Panc1 (cell line): ENCODE measurements at regions not wholly inside any gene's neighbourhood (a gene's known extent, or its start where the extent isn't known, plus 50 kb on each side); places are given as distances from the start of the nearest gene placed in this dataset.

Experiments
- ATAC-seq: fragments of 200-7000 bp; cut with Tn5 transposase; 2 replicates; pipeline ENCODE4 v1.9.1; 2020; ENCODE audit warnings: mild to moderate bottlenecking, moderate library complexity
- BruUV-seq: library from RNA; stranded (reverse); fragments of 400-500 nt; replicated peaks from 2 replicates; lab custom pipeline; 2021; lab: Mats Ljungman, UMichigan
- CTCF ChIA-PET: fragments of 300-600 bp; sonication (Branson Sonifier 250); formaldehyde crosslinking; loops from one replicate; lab custom pipeline; 2022; ENCODE audit warnings: antibody characterized with exemption; lab: Charles Lee
- POLR2A ChIA-PET: fragments of 300-600 bp; sonication (Branson Sonifier 250); formaldehyde crosslinking; loops from one replicate; lab custom pipeline; 2022; ENCODE audit warnings: antibody characterized with exemption; lab: Charles Lee
- DNase-seq: peaks from one replicate; pipeline ENCODE4 v3.0.0-alpha.2; 2010; ENCODE audit warnings: low read depth, low spot score
- H3K27ac ChIP-seq: 2 replicates; pipeline ENCODE4 v1.5.1; 2011; ENCODE audit warnings: mild to moderate bottlenecking, low read length, inconsistent platforms
- H3K27me3 ChIP-seq: fragments of 200-500 bp; sonication (Bioruptor generic); 2 replicates; pipeline ENCODE4 v1.6.0; 2014; ENCODE audit warnings: low read length, inconsistent platforms; ENCODE audit not compliant: control insufficient read depth, insufficient read depth
- H3K36me3 ChIP-seq: fragments of 200-500 bp; sonication (Bioruptor generic); 2 replicates; pipeline ENCODE4 v1.5.1; 2014; ENCODE audit warnings: inconsistent platforms, mild to moderate bottlenecking, low read length, moderate library complexity; ENCODE audit not compliant: control insufficient read depth, insufficient read depth
- H3K4me1 ChIP-seq: 2 replicates; pipeline ENCODE4 v1.5.1; 2011; ENCODE audit warnings: inconsistent platforms, mild to moderate bottlenecking, low read length, moderate library complexity; ENCODE audit not compliant: control insufficient read depth, insufficient read depth
- H3K4me3 ChIP-seq, 2 experiments: 2 replicates each; pipeline ENCODE4 v1.5.1; 2011 to 2012; ENCODE audit warnings: low read depth in 2 of 2, low read length in 2 of 2, mild to moderate bottlenecking in 2 of 2, inconsistent platforms in 1 of 2, moderate library complexity in 1 of 2
- H3K9me3 ChIP-seq: fragments of 200-500 bp; sonication (Bioruptor generic); 2 replicates; pipeline ENCODE4 v1.5.1; 2014; ENCODE audit warnings: low read depth, mild to moderate bottlenecking, inconsistent platforms, low read length, moderate library complexity; ENCODE audit not compliant: control insufficient read depth, insufficient read depth
- POLR2AphosphoS5 ChIP-seq: IDR thresholded peaks from 2 replicates; pipeline ENCODE4 v1.6.1; 2012; ENCODE audit warnings: mild to moderate bottlenecking, low read depth, low read length, moderate library complexity
- SIN3A ChIP-seq: IDR thresholded peaks from 2 replicates; pipeline ENCODE4 v1.6.1; 2012; ENCODE audit warnings: low read depth, mild to moderate bottlenecking, low read length, moderate library complexity, borderline replicate concordance; ENCODE audit not compliant: insufficient read depth
- TCF7L2 ChIP-seq: IDR thresholded peaks from 2 replicates; pipeline ENCODE4 v1.6.1; 2011; ENCODE audit warnings: mild to moderate bottlenecking, low read depth, low read length, inconsistent platforms
- in situ Hi-C: cut with HindIII; loops from 2 replicates; pipeline ENCODE4 v1.10.0; 2016; ENCODE audit warnings: low sequenced_read_pairs, low pct_unique_long_range_greater_than_20kb
- intact Hi-C: fragments of 100-400 bp; cut with micrococcal nuclease; formaldehyde crosslinking; loops from one replicate; pipeline ENCODE4 v1.10.0; 2022; ENCODE audit not compliant: unreplicated experiment
- TF ChIP-seq, protein P1 (sequence below): fragments of 450-650 bp; IDR thresholded peaks from 2 replicates; pipeline ENCODE4 v1.5.1; 2017; ENCODE audit warnings: mild to moderate bottlenecking
- TF ChIP-seq, protein P2 (sequence below), 2 experiments: IDR thresholded peaks; 2 replicates each; pipeline ENCODE4 v1.6.1; 2011 to 2012; ENCODE audit warnings: low read depth in 2 of 2, control low read depth in 1 of 2, low read length in 1 of 2, mild to moderate bottlenecking in 1 of 2, moderate library complexity in 1 of 2; ENCODE audit not compliant: insufficient read depth in 1 of 2

DNA sequence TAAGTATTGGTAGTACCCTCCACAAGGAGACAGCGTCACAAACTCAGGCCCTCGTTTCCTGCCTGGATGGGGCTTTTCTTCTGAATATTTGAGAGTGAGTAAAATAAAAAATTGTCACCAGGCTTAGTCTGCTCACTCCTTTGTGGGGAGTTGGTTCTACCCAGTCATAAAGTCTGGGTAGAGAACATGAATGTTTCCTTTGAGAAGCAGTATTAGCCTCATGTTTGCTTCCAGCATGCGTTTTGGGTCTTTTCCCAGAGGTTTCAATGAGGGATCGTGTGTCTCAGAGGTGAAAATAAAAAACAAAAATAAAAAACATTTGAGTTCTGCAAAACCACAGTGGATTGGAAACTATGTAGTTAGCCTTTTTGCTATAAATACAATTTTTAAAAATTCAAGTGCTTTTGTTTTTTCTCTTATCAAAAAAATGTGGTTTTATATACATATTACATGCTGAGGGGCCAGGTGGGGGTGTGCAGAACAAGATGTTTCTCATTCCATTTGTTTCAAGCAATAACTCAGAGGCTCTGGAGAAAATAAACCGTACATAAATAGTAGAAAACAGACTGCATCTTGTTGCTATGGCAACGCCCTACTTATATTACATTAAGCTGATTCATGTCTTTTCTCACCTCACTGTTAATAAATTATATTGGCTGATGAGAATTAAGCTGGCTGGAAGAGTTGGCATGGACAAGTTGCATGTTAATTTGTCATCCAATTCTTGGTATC, 182.8 kb upstream of the FOXN2 start:
- H3K9me3 ChIP-seq, result no peaks in the 10 kb centered on the region
- no peak overlapping the region for H3K27ac ChIP-seq
- H3K4me3 ChIP-seq, result no peak overlapping the region
- no TSS peak for BruUV-seq
- no peaks in the 10 kb centered on the region for H3K36me3 ChIP-seq
- H3K27me3 ChIP-seq, result 0 out of 2 replicates have a peak, but pooled peaks cover 3% of the 10 kb centered on the region
- DNase-seq (no peak), ATAC-seq (no peak)
- intact Hi-C loops (no loop called here), in situ Hi-C loops (no loop called here)
- TF ChIP-seq TCF7L2, result no peak
- TF ChIP-seq, protein P1, sequence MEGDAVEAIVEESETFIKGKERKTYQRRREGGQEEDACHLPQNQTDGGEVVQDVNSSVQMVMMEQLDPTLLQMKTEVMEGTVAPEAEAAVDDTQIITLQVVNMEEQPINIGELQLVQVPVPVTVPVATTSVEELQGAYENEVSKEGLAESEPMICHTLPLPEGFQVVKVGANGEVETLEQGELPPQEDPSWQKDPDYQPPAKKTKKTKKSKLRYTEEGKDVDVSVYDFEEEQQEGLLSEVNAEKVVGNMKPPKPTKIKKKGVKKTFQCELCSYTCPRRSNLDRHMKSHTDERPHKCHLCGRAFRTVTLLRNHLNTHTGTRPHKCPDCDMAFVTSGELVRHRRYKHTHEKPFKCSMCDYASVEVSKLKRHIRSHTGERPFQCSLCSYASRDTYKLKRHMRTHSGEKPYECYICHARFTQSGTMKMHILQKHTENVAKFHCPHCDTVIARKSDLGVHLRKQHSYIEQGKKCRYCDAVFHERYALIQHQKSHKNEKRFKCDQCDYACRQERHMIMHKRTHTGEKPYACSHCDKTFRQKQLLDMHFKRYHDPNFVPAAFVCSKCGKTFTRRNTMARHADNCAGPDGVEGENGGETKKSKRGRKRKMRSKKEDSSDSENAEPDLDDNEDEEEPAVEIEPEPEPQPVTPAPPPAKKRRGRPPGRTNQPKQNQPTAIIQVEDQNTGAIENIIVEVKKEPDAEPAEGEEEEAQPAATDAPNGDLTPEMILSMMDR, result no peak
- TF ChIP-seq, protein P2, sequence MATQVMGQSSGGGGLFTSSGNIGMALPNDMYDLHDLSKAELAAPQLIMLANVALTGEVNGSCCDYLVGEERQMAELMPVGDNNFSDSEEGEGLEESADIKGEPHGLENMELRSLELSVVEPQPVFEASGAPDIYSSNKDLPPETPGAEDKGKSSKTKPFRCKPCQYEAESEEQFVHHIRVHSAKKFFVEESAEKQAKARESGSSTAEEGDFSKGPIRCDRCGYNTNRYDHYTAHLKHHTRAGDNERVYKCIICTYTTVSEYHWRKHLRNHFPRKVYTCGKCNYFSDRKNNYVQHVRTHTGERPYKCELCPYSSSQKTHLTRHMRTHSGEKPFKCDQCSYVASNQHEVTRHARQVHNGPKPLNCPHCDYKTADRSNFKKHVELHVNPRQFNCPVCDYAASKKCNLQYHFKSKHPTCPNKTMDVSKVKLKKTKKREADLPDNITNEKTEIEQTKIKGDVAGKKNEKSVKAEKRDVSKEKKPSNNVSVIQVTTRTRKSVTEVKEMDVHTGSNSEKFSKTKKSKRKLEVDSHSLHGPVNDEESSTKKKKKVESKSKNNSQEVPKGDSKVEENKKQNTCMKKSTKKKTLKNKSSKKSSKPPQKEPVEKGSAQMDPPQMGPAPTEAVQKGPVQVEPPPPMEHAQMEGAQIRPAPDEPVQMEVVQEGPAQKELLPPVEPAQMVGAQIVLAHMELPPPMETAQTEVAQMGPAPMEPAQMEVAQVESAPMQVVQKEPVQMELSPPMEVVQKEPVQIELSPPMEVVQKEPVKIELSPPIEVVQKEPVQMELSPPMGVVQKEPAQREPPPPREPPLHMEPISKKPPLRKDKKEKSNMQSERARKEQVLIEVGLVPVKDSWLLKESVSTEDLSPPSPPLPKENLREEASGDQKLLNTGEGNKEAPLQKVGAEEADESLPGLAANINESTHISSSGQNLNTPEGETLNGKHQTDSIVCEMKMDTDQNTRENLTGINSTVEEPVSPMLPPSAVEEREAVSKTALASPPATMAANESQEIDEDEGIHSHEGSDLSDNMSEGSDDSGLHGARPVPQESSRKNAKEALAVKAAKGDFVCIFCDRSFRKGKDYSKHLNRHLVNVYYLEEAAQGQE (IDR thresholded peaks at IDR 0.05; ENCODE audit: insufficient read depth in 1 of 2, low read depth in 2 of 2, low read length in 1 of 2), result no peak
- ChIA-PET POLR2A (no interaction called here), CTCF (no interaction called here)
- H3K4me1 ChIP-seq, result no peaks in the 10 kb centered on the region; the same call in 1 of the 2 replicates

DNA sequence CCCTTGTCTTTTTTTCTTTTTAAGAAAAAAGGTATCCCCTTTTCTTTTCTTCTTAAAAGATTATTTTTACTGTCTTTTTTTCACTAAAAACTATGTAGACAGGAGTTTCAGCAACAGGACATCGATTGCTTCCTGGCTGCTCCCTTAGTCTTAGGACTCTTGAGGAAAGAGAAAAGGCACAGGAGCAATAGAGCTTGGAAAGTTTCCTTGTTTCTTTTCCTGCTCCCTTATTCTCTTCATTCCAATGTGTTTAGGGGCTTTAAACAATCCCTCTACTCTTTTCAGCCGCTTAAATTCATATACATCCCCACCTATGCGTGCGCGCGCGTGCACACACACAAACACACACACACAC, 182.2 kb upstream of the FOXN2 start:
- H3K4me3 ChIP-seq, result no peak overlapping the region
- ATAC-seq (no peak), DNase-seq (no peak)
- H3K4me1 ChIP-seq, result no peaks in the 10 kb centered on the region; the same call in 1 of the 2 replicates
- intact Hi-C loops, result no loop called here
- CTCF ChIA-PET, result no interaction called here
- no peaks in the 10 kb centered on the region for H3K36me3 ChIP-seq
- no peaks in the 10 kb centered on the region for H3K9me3 ChIP-seq
- in situ Hi-C loops, result no loop called here
- BruUV-seq, result no TSS peak
- TF ChIP-seq, protein P1, result no peak
- TF ChIP-seq POLR2AphosphoS5, result no peak
- TF ChIP-seq, protein P2 (IDR thresholded peaks at IDR 0.05; ENCODE audit: insufficient read depth in 1 of 2, low read depth in 2 of 2, low read length in 1 of 2), result no peak
- no peak for TF ChIP-seq SIN3A
- TF ChIP-seq TCF7L2, result no peak
- no peak overlapping the region for H3K27ac ChIP-seq
- POLR2A ChIA-PET, result no interaction called here
- no peaks in the 10 kb centered on the region for H3K27me3 ChIP-seq
